WTC11 (cell line): ENCODE measurements at regions not wholly inside any gene's neighbourhood (a gene's known extent, or its start where the extent isn't known, plus 50 kb on each side); places are given as distances from the start of the nearest gene placed in this dataset.

Source experiments
- ATAC-seq: fragments of 200-7000 bp; cut with Tn5 transposase; 2 replicates; pipeline ENCODE4 v1.10.0; 2021; ENCODE audit warnings: mild to moderate bottlenecking, moderate library complexity
- CTCF ChIA-PET: fragments of 300-600 bp; sonication (Branson Sonifier 250); formaldehyde crosslinking; loops from one replicate; lab custom pipeline; 2021; ENCODE audit warnings: antibody characterized with exemption; lab: Charles Lee
- POLR2A ChIA-PET: fragments of 350-600 bp; sonication (Branson Sonifier 250); formaldehyde crosslinking; loops from one replicate; lab custom pipeline; 2021; ENCODE audit warnings: antibody characterized with exemption; lab: Charles Lee
- DNase-seq: peaks from one replicate; pipeline ENCODE4 v3.0.0; 2021; ENCODE audit warnings: low spot score
- H3K27ac Mint-ChIP-seq: 2 replicates; pipeline ENCODE4 v1.8.0; 2021; ENCODE audit warnings: mixed read lengths
- H3K27me3 Mint-ChIP-seq: 2 replicates; pipeline ENCODE4 v1.8.0; 2021; ENCODE audit warnings: low read depth, mild to moderate bottlenecking, moderate library complexity, mixed read lengths
- H3K36me3 Mint-ChIP-seq: 2 replicates; pipeline ENCODE4 v1.8.0; 2021; ENCODE audit warnings: mixed read lengths
- H3K4me1 Mint-ChIP-seq: 2 replicates; pipeline ENCODE4 v1.8.0; 2022; ENCODE audit warnings: mixed read lengths
- H3K4me3 Mint-ChIP-seq: 2 replicates; pipeline ENCODE4 v1.8.0; 2021; ENCODE audit warnings: mild to moderate bottlenecking, moderate library complexity, mixed read lengths
- H3K9me3 Mint-ChIP-seq: 2 replicates; pipeline ENCODE4 v1.8.0; 2021; ENCODE audit warnings: mixed read lengths
- EMX1 ChIP-seq: fragments of 250-450 bp; sonication (Bioruptor Pico); IDR thresholded peaks from 2 replicates; pipeline ENCODE4 v1.8.0; 2021; ENCODE audit warnings: mild to moderate bottlenecking
- ESRRA ChIP-seq: sonication (generic); formaldehyde crosslinking; IDR thresholded peaks from 2 replicates; pipeline ENCODE4 v1.8.1; 2022; ENCODE audit warnings: mild to moderate bottlenecking, missing genetic modification reagents, borderline replicate concordance
- FOXP1 ChIP-seq: sonication (generic); formaldehyde crosslinking; IDR thresholded peaks from 2 replicates; pipeline ENCODE4 v1.8.0; 2022; ENCODE audit warnings: missing genetic modification reagents, mild to moderate bottlenecking, moderate library complexity, borderline replicate concordance
- MYBL2 ChIP-seq: sonication (generic); formaldehyde crosslinking; IDR thresholded peaks from 2 replicates; pipeline ENCODE4 v1.8.1; 2023; ENCODE audit warnings: mild to moderate bottlenecking, moderate library complexity, missing genetic modification reagents
- NFE2L1 ChIP-seq: sonication (generic); formaldehyde crosslinking; IDR thresholded peaks from 2 replicates; pipeline ENCODE4 v1.8.1; 2023; ENCODE audit warnings: missing genetic modification reagents
- NFYB ChIP-seq: sonication (generic); formaldehyde crosslinking; conservative IDR thresholded peaks from 2 replicates; pipeline ENCODE4 v1.8.0; 2022; ENCODE audit warnings: low read depth, missing genetic modification reagents
- SP1 ChIP-seq: sonication (generic); formaldehyde crosslinking; conservative IDR thresholded peaks from 2 replicates; pipeline ENCODE4 v1.8.1; 2022; ENCODE audit warnings: missing genetic modification reagents
- TCF7 ChIP-seq: sonication (generic); formaldehyde crosslinking; IDR thresholded peaks from 2 replicates; pipeline ENCODE4 v1.8.0; 2022; ENCODE audit warnings: mild to moderate bottlenecking, low read depth, missing genetic modification reagents, moderate library complexity
- ZNF396 ChIP-seq: fragments of 250-450 bp; sonication (Bioruptor Pico); IDR thresholded peaks from 2 replicates; pipeline ENCODE4 v1.8.0; 2021; ENCODE audit warnings: mild to moderate bottlenecking, moderate library complexity, borderline replicate concordance
- TF ChIP-seq, protein P1 (sequence below): fragments of 250-450 bp; sonication (Bioruptor Pico); IDR thresholded peaks from 2 replicates; pipeline ENCODE4 v1.9.0; 2021; ENCODE audit warnings: mild to moderate bottlenecking, borderline replicate concordance
- TF ChIP-seq, protein P2 (sequence below): sonication (generic); formaldehyde crosslinking; IDR thresholded peaks from 2 replicates; pipeline ENCODE4 v1.8.1; 2022; ENCODE audit warnings: missing genetic modification reagents, borderline replicate concordance
- TF ChIP-seq, protein P3 (sequence below): sonication (generic); formaldehyde crosslinking; IDR thresholded peaks from 2 replicates; pipeline ENCODE4 v1.8.1; 2023; ENCODE audit warnings: mild to moderate bottlenecking, missing genetic modification reagents
- TF ChIP-seq, protein P4 (sequence below): sonication (generic); formaldehyde crosslinking; IDR thresholded peaks from 2 replicates; pipeline ENCODE4 v1.8.1; 2022; ENCODE audit warnings: mild to moderate bottlenecking, missing genetic modification reagents, moderate library complexity, borderline replicate concordance
- TF ChIP-seq, protein P5 (sequence below): sonication (generic); formaldehyde crosslinking; IDR thresholded peaks from 2 replicates; pipeline ENCODE4 v1.8.1; 2022; ENCODE audit warnings: low read depth, missing genetic modification reagents, borderline replicate concordance

DNA sequence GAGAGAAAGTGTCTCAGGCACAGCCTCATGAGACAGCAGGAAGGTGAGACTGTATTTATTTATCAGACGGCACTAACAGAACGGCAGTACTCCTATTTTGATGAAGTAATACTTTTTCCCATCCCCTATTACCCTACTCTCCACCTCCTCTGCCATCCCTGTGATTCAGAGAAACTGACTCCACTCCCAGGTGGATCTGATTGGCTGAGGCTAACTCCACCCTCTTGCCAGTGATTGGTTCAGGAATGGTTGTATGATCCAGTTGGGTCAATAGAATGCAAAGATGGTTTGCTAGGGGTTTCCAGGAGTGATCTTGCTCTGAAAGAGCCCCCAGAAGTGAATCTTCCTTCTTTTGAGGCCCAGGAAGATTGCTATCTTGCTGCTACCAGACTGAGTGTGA, 65.9 kb upstream of the RCN1 start:
- DNase-seq (no peak), ATAC-seq (no peak; the same call in 1 of the 2 replicates)
- H3K36me3 Mint-ChIP-seq = no peaks in the 10 kb centered on the region
- H3K9me3 Mint-ChIP-seq = peaks cover 4% of the 10 kb centered on the region
- peaks cover 4% of the 10 kb centered on the region for H3K4me1 Mint-ChIP-seq
- TF ChIP-seq NFYB (CRISPR knock-in tag) = peak; percentile 47
- TF ChIP-seq ESRRA = no peak
- H3K27ac Mint-ChIP-seq = no peak overlapping the region
- H3K27me3 Mint-ChIP-seq = no peaks in the 10 kb centered on the region; the same call in 1 of the 2 replicates
- POLR2A ChIA-PET = no interaction called here
- CTCF ChIA-PET = interaction anchor here (1.2 kb wide), 1 partner anchor 151 kb away, joined by 4 read pairs; no protein-coding TSS in a partner anchor
- H3K4me3 Mint-ChIP-seq = no peak overlapping the region

DNA sequence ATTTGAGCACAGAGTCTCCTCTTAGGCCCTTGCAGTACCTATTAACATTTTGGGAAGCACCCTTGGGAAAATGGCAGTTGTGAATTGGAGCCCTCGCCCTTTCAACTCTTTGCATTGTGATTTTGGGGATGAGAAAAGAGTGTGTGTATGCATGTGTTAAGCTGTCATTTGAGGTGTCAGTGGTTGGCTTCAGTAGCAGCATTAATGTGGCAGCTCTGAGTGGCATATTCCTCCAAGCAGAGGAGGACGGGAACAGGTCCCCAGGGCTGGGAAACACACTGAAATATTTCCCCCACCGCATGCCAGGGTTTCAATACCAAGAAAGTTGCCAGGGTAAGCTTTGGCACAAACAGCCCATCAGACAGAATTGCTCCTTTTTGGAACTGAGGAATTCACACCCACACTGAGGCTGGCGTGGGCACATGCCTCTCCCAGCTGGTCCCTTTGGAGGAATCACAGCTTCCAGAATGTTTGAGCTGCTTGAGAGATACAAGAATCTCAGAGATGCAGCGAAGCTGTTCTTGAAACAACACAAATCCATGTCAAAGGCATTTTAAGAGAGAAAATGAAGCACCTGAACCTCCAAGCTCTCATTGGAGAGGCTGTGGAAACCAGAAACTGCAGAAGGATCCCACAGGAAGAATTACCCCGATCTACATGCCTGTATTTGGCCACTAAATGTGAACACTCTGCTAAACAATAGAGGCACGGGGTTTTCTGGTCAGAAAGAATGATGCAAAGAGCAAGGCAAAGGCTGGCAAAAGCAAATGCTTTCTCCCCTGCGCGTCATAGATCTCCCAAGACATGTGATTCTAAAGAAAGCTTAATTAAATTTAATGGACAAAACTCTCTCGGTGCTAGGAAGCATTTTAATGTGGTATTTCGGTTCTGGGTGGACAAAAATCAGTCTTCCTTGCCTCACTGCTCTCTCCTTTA, 67.2 kb upstream of the RCN1 start:
- Mint-ChIP-seq H3K4me1 (no peaks in the 10 kb centered on the region), H3K9me3 (peaks cover 5% of the 10 kb centered on the region), H3K4me3 (no peak overlapping the region), H3K27ac (no peak overlapping the region), H3K27me3 (no peaks in the 10 kb centered on the region; the same call in 1 of the 2 replicates), H3K36me3 (no peaks in the 10 kb centered on the region)
- ChIA-PET POLR2A (no interaction called here), CTCF (no interaction called here)
- TF ChIP-seq, protein P1, sequence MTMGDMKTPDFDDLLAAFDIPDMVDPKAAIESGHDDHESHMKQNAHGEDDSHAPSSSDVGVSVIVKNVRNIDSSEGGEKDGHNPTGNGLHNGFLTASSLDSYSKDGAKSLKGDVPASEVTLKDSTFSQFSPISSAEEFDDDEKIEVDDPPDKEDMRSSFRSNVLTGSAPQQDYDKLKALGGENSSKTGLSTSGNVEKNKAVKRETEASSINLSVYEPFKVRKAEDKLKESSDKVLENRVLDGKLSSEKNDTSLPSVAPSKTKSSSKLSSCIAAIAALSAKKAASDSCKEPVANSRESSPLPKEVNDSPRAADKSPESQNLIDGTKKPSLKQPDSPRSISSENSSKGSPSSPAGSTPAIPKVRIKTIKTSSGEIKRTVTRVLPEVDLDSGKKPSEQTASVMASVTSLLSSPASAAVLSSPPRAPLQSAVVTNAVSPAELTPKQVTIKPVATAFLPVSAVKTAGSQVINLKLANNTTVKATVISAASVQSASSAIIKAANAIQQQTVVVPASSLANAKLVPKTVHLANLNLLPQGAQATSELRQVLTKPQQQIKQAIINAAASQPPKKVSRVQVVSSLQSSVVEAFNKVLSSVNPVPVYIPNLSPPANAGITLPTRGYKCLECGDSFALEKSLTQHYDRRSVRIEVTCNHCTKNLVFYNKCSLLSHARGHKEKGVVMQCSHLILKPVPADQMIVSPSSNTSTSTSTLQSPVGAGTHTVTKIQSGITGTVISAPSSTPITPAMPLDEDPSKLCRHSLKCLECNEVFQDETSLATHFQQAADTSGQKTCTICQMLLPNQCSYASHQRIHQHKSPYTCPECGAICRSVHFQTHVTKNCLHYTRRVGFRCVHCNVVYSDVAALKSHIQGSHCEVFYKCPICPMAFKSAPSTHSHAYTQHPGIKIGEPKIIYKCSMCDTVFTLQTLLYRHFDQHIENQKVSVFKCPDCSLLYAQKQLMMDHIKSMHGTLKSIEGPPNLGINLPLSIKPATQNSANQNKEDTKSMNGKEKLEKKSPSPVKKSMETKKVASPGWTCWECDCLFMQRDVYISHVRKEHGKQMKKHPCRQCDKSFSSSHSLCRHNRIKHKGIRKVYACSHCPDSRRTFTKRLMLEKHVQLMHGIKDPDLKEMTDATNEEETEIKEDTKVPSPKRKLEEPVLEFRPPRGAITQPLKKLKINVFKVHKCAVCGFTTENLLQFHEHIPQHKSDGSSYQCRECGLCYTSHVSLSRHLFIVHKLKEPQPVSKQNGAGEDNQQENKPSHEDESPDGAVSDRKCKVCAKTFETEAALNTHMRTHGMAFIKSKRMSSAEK (CRISPR knock-in tag) = no peak
- TF ChIP-seq, protein P2, sequence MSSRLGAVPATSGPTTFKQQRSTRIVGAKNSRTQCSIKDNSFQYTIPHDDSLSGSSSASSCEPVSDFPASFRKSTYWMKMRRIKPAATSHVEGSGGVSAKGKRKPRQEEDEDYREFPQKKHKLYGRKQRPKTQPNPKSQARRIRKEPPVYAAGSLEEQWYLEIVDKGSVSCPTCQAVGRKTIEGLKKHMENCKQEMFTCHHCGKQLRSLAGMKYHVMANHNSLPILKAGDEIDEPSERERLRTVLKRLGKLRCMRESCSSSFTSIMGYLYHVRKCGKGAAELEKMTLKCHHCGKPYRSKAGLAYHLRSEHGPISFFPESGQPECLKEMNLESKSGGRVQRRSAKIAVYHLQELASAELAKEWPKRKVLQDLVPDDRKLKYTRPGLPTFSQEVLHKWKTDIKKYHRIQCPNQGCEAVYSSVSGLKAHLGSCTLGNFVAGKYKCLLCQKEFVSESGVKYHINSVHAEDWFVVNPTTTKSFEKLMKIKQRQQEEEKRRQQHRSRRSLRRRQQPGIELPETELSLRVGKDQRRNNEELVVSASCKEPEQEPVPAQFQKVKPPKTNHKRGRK = no peak
- ATAC-seq (no peak), DNase-seq (no peak)

DNA sequence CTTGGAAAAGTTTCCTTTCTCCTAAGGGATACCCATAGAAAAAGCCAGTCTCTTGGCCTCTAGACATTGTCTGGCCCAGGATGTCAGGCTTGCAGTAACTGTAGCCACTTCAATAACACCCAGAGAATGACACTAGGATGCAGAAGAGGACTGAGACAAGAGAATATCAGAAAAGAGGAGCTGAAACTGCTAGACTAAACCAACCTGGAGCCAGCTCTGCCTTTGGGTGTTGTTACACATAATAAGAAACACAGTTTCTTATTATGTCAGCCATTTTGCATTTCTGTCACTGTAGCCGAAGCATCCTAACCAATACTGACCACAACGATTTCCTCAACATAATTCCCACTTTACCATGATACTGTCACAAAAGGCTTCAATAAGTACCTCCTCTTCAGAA, 72.2 kb upstream of the RCN1 start:
- no peak overlapping the region for H3K27ac Mint-ChIP-seq
- H3K27me3 Mint-ChIP-seq = no peaks in the 10 kb centered on the region; the same call in 1 of the 2 replicates
- CTCF ChIA-PET = interaction anchor here (1.0 kb wide), 1 partner anchor 12 kb away, joined by 4 read pairs; no protein-coding TSS in a partner anchor
- no peak overlapping the region for H3K4me3 Mint-ChIP-seq
- POLR2A ChIA-PET = no interaction called here
- no peak for DNase-seq
- ATAC-seq = no peak
- peaks cover 5% of the 10 kb centered on the region for H3K9me3 Mint-ChIP-seq
- H3K4me1 Mint-ChIP-seq = no peaks in the 10 kb centered on the region
- no peaks in the 10 kb centered on the region for H3K36me3 Mint-ChIP-seq
- TF ChIP-seq, protein P3, sequence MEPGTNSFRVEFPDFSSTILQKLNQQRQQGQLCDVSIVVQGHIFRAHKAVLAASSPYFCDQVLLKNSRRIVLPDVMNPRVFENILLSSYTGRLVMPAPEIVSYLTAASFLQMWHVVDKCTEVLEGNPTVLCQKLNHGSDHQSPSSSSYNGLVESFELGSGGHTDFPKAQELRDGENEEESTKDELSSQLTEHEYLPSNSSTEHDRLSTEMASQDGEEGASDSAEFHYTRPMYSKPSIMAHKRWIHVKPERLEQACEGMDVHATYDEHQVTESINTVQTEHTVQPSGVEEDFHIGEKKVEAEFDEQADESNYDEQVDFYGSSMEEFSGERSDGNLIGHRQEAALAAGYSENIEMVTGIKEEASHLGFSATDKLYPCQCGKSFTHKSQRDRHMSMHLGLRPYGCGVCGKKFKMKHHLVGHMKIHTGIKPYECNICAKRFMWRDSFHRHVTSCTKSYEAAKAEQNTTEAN (CRISPR knock-in tag) = no peak
- TF ChIP-seq EMX1 (CRISPR knock-in tag) (no peak), NFE2L1 (CRISPR knock-in tag) (no peak), MYBL2 (CRISPR knock-in tag) (no peak), ZNF396 (CRISPR knock-in tag) (no peak), FOXP1 (CRISPR knock-in tag) (no peak), TCF7 (no peak), SP1 (CRISPR knock-in tag) (no peak)
- TF ChIP-seq, protein P4, sequence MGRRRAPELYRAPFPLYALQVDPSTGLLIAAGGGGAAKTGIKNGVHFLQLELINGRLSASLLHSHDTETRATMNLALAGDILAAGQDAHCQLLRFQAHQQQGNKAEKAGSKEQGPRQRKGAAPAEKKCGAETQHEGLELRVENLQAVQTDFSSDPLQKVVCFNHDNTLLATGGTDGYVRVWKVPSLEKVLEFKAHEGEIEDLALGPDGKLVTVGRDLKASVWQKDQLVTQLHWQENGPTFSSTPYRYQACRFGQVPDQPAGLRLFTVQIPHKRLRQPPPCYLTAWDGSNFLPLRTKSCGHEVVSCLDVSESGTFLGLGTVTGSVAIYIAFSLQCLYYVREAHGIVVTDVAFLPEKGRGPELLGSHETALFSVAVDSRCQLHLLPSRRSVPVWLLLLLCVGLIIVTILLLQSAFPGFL (CRISPR knock-in tag) = no peak
- TF ChIP-seq, protein P5, sequence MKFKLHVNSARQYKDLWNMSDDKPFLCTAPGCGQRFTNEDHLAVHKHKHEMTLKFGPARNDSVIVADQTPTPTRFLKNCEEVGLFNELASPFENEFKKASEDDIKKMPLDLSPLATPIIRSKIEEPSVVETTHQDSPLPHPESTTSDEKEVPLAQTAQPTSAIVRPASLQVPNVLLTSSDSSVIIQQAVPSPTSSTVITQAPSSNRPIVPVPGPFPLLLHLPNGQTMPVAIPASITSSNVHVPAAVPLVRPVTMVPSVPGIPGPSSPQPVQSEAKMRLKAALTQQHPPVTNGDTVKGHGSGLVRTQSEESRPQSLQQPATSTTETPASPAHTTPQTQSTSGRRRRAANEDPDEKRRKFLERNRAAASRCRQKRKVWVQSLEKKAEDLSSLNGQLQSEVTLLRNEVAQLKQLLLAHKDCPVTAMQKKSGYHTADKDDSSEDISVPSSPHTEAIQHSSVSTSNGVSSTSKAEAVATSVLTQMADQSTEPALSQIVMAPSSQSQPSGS (CRISPR knock-in tag) = no peak
- TF ChIP-seq, protein P1 (CRISPR knock-in tag) = no peak
- TF ChIP-seq, all 79 proteins: peak for 0
